Stimulated activated CD8-positive, alpha-beta memory T cell treated with anti-CD3 and anti-CD28 coated beads, Interleukin-12 subunit alpha, Interleukin-12 subunit beta, amount 100 ng/mL, for 24 hours (primary cell): ENCODE measurements at regions not wholly inside any gene's neighbourhood (a gene's known extent, or its start where the extent isn't known, plus 50 kb on each side); places are given as distances from the start of the nearest gene placed in this dataset.

Source experiments
- DNase-seq: peaks from one replicate; pipeline ENCODE4 v3.0.0-alpha.2; 2020; ENCODE audit errors: extremely low read depth

GRCh38 chr12:116483959-116484750 lies 75.0 kb upstream of the MAP1LC3B2 start:
- DNase-seq: no peak

GRCh38 chr12:116484807-116485206 lies 74.4 kb upstream of the MAP1LC3B2 start:
- no peak for DNase-seq

GRCh38 chr12:116489116-116489515 lies 70.1 kb upstream of the MAP1LC3B2 start:
- no peak for DNase-seq

DNA sequence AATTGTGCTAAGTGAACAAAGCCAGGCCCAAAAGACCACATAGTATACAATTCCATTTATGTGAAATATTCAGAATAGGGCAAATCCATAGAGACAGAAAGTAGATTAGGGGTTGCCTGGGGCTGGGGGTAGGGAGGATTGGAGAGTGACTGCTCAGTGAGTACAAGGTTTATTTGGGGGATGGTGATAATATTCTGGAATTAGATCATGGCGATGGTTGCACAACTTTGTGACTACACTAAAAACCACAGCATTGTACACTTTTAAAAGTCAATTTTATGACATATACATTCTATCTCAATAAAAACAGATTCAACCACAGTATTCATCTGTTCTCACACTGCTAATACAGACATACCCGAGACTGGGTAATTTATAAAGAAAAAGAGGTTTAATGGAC lies 68.7 kb upstream of the MAP1LC3B2 start:
- DNase-seq: no peak

DNA sequence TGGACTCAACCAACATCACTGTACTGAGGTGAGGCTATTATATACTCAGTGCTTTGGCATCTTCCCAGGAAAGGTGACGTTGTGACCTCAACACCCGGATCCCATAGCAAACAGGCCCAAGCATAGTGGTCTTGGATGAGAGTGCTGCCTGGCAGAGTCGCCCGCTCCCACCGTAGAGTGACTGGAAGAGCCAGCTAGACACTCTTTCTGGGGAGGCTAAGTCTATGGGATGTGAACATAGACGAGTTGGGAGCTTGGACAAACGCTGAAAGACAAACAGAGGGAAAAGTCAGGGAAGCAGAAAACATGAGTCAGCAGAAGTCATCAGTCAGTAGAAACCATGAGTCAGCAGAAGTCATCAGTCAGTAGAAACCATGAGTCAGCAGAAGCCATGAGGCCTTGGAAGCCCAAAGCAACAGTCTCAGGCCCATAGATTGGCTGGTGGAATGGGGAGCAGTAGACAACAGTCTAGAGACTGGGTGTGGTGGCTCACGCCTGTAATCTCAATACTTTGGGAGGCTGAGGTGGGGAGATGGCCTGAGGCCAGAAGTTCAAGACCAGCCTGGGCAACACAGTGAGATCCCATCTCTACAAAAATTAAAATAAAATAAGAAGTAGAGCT lies 66.4 kb upstream of the MAP1LC3B2 start:
- DNase-seq: no peak

DNA sequence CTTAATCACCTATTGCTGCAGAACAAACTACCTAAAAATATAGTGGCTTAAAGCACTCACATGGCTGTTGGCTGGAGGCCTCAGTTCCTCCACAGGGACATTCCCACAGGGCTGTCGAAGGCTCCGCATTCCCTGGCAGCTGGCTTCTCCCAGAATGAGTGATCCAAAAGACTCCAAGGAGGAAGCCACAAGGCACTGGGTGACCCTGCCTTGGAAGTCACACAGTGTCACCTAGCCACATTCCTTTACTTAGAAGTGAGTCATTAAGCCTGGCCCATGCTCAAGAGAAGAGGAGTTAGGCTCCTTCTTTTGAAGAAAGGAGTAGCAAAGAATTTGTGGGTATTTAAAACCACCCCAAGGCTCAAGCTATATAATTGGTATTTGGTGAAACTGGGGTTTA lies 63.9 kb upstream of the MAP1LC3B2 start:
- DNase-seq: no peak

DNA sequence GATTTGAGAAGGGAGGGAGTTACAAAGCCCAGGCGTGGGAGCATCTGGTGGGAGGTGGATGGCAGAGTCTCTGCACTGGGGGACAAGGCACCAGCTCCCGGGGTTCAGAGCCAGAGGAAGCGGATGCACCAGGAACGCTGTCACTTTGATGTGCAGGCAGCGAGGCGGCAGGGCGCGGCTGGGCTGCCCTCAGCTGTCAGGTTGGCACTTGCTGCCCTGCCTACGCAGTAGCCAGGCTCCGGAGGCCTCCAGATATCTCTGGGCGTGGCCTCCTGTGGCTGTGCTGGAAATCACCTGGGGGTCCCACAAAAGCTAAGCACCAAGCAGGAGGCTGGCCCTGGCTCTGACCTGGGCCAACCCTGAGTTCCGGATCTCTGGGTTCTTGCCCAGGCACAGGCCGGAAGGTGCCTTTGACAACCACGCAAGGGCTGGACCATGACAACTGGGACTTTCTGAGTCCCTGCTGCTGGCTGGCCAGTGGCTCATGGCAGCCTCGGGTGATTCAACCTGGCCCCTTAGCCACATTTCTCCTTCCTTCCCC lies 62.1 kb upstream of the MAP1LC3B2 start:
- DNase-seq: no peak

GRCh38 chr12:116498471-116498870 lies 60.7 kb upstream of the MAP1LC3B2 start:
- no peak for DNase-seq

GRCh38 chr12:116502141-116502725 lies 56.9 kb upstream of the MAP1LC3B2 start:
- no peak for DNase-seq

GRCh38 chr12:116502989-116503496 lies 56.1 kb upstream of the MAP1LC3B2 start:
- no peak for DNase-seq

DNA sequence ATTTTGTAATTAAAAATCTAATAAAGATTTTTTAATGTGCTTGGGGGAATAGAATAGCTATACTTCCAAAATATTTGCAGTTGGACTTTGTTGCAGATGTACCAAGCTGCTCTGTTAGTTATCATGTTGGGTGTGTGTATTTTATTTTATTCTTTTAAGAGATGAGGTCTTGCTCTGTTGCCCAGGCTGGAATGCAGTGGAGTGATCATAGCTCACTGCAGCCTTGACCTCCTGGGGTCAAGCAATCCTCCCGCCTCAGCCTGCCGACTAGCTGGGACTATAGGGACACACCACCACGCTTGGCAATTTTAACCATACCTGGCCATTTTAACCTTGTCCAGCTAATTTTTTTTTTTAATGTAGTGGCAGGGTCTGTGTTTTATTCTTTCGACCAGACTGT lies 54.7 kb upstream of the MAP1LC3B2 start:
- DNase-seq: no peak

GRCh38 chr12:116506697-116507064 lies 52.5 kb upstream of the MAP1LC3B2 start:
- DNase-seq: no peak

DNA sequence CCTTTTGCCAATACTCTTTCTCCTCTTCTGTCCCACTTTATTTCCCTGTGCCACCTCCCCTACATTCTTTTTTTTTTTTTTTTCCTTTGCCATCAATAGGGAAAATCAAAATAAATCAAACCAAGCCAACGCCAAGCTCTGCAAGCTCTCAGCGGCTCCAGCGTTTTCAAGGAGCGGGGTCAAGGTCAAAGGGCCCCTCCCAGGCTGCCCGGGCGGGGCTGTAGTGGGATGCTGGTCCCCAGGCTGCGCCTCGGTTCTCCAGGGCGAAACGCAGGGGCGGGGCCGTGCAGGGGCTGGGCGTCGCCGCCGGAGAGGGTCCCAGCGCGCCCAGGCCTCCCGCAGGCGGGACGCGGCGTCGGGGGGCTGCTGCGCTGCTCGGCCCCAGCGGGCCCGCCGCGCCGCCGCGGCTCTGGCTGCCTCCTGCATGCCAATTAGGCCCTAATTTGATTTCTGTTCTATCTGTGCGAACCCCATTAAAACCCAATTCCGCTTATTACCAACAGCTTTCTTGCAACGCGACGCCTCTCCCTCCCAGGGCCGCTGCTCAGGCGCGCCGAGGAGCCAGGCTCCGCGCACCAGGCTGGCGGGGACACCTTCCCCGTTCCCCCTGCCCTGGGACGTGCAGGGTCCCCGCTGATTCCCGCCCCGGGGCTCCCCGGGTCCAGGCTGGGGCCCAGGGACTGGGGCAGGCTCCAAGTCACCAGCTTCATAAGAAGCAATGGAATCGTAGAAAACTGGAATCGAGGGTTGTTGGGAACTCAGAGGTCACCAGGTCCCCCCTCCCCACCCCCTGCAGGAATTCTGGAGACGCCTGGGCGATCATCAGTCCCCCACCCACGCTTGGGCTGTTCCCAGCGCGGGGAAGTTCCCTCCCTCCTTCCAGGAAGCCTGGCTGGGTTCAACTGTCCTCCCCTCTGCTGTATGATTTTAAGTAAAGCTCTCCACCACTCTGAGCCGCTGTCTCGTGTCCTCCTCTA lies 50.7 kb upstream of the MAP1LC3B2 start:
- DNase-seq: no peak
